Glutamatergic neuron (in vitro differentiated cells): ENCODE measurements at regions not wholly inside any gene's neighbourhood (a gene's known extent, or its start where the extent isn't known, plus 50 kb on each side); places are given as distances from the start of the nearest gene placed in this dataset.

Experiments used
- DNase-seq: peaks from one replicate; pipeline ENCODE4 v3.0.0; 2022
- H3K27ac Mint-ChIP-seq: one replicate; pipeline ENCODE4 v1.8.0; 2020; ENCODE audit warnings: mild to moderate bottlenecking, mixed read lengths, inconsistent platforms; ENCODE audit not compliant: unreplicated experiment
- H3K27me3 Mint-ChIP-seq: one replicate; pipeline ENCODE4 v1.8.0; 2020; ENCODE audit warnings: mild to moderate bottlenecking, moderate library complexity, mixed read lengths, inconsistent platforms; ENCODE audit not compliant: unreplicated experiment
- H3K36me3 Mint-ChIP-seq: one replicate; pipeline ENCODE4 v1.8.0; 2020; ENCODE audit warnings: mild to moderate bottlenecking, mixed read lengths, inconsistent platforms; ENCODE audit not compliant: unreplicated experiment
- H3K4me1 Mint-ChIP-seq: one replicate; pipeline ENCODE4 v1.8.0; 2020; ENCODE audit warnings: mild to moderate bottlenecking, low read depth, mixed read lengths, inconsistent platforms; ENCODE audit not compliant: unreplicated experiment
- H3K4me3 Mint-ChIP-seq: one replicate; pipeline ENCODE4 v1.8.0; 2020; ENCODE audit warnings: mild to moderate bottlenecking, mixed read lengths, inconsistent platforms; ENCODE audit not compliant: unreplicated experiment
- H3K9me3 Mint-ChIP-seq: one replicate; pipeline ENCODE4 v1.8.0; 2020; ENCODE audit warnings: mild to moderate bottlenecking, moderate library complexity, mixed read lengths, inconsistent platforms; ENCODE audit not compliant: unreplicated experiment
- CTCF ChIP-seq: fragments of 200-600 bp; sonication (generic); IDR thresholded peaks from one replicate; pipeline ENCODE4 v1.5.0; 2021; ENCODE audit not compliant: partially characterized antibody, unreplicated experiment

- no peak for DNase-seq
- Mint-ChIP-seq H3K9me3 (no peaks in the 10 kb centered on the region), H3K4me3 (no peak overlapping the region), H3K27ac (no peak overlapping the region), H3K4me1 (no peaks in the 10 kb centered on the region), H3K27me3 (no peaks in the 10 kb centered on the region), H3K36me3 (peaks cover 17% of the 10 kb centered on the region)
- no peak for TF ChIP-seq CTCF
These were observed 296.9 kb downstream of the MSX2 start for GRCh38 chr5:175021321-175021720.

GRCh38 chr5:175015028-175015685 lies 290.8 kb downstream of the MSX2 start:
- Mint-ChIP-seq H3K27ac (no peak overlapping the region), H3K27me3 (peaks cover 3% of the 10 kb centered on the region), H3K4me1 (no peaks in the 10 kb centered on the region), H3K36me3 (no peaks in the 10 kb centered on the region), H3K9me3 (no peaks in the 10 kb centered on the region), H3K4me3 (no peak overlapping the region)
- no peak for TF ChIP-seq CTCF
- DNase-seq, result no peak

- no peak for DNase-seq
- Mint-ChIP-seq H3K27ac (no peak overlapping the region), H3K27me3 (peaks cover 3% of the 10 kb centered on the region), H3K4me3 (no peak overlapping the region), H3K9me3 (no peaks in the 10 kb centered on the region), H3K4me1 (no peaks in the 10 kb centered on the region), H3K36me3 (no peaks in the 10 kb centered on the region)
- no peak for TF ChIP-seq CTCF
These were observed 288.9 kb downstream of the MSX2 start for GRCh38 chr5:175013251-175013650.

- Mint-ChIP-seq H3K9me3 (no peaks in the 10 kb centered on the region), H3K36me3 (no peaks in the 10 kb centered on the region), H3K27me3 (peaks cover 3% of the 10 kb centered on the region), H3K27ac (no peak overlapping the region), H3K4me3 (no peak overlapping the region), H3K4me1 (no peaks in the 10 kb centered on the region)
- DNase-seq, result no peak
- no peak for TF ChIP-seq CTCF
These were observed 287.9 kb downstream of the MSX2 start for GRCh38 chr5:175012267-175012666.

GRCh38 chr5:175003531-175003930 lies 279.1 kb downstream of the MSX2 start:
- TF ChIP-seq CTCF, result no peak
- no peak overlapping the region for H3K4me3 Mint-ChIP-seq

More at GRCh38 chr5:175003531-175003930, 279.1 kb downstream of the MSX2 start:
- no peak for DNase-seq
- peaks cover 12% of the 10 kb centered on the region for H3K36me3 Mint-ChIP-seq
- H3K27ac Mint-ChIP-seq, result no peak overlapping the region
- H3K9me3 Mint-ChIP-seq, result peaks cover 3% of the 10 kb centered on the region
- no peaks in the 10 kb centered on the region for H3K27me3 Mint-ChIP-seq
- no peaks in the 10 kb centered on the region for H3K4me1 Mint-ChIP-seq
